H9 (cell line): ENCODE measurements at regions not wholly inside any gene's neighbourhood (a gene's known extent, or its start where the extent isn't known, plus 50 kb on each side); places are given as distances from the start of the nearest gene placed in this dataset.

Experiments
- DNase-seq: peaks from one replicate; pipeline ENCODE4 v3.0.0-alpha.2; 2017
- H2AFZ ChIP-seq: one replicate; pipeline ENCODE4 v1.6.1; 2013; ENCODE audit warnings: mild to moderate bottlenecking, low read length, control low read depth, moderate library complexity
- H2AK5ac ChIP-seq: 2 replicates; pipeline ENCODE4 v1.6.1; 2013; ENCODE audit warnings: low read length, control low read depth, mixed read lengths; ENCODE audit not compliant: insufficient read length
- H2BK120ac ChIP-seq: one replicate; pipeline ENCODE4 v1.6.1; 2013; ENCODE audit warnings: low read depth, mild to moderate bottlenecking, low read length, control low read depth, inconsistent platforms; ENCODE audit not compliant: poor library complexity, severe bottlenecking
- H2BK12ac ChIP-seq: 2 replicates; pipeline ENCODE4 v1.6.1; 2013; ENCODE audit warnings: low read length, control low read depth, mixed read lengths, low read depth; ENCODE audit not compliant: insufficient read length
- H2BK15ac ChIP-seq: 2 replicates; pipeline ENCODE4 v1.6.1; 2013; ENCODE audit warnings: low read depth, low read length, control low read depth
- H2BK20ac ChIP-seq: one replicate; pipeline ENCODE4 v1.6.1; 2013; ENCODE audit warnings: low read depth, mild to moderate bottlenecking, low read length, control low read depth, inconsistent platforms; ENCODE audit not compliant: poor library complexity, severe bottlenecking
- H2BK5ac ChIP-seq: 2 replicates; pipeline ENCODE4 v1.6.1; 2013; ENCODE audit warnings: low read length, control low read depth, mixed read lengths; ENCODE audit not compliant: insufficient read length
- H3K14ac ChIP-seq: 2 replicates; pipeline ENCODE4 v1.6.1; 2013; ENCODE audit warnings: low read length, control low read depth; ENCODE audit not compliant: insufficient read depth
- H3K18ac ChIP-seq: 2 replicates; pipeline ENCODE4 v1.6.1; 2013; ENCODE audit warnings: low read depth, mild to moderate bottlenecking, mixed read lengths, low read length, control low read depth; ENCODE audit not compliant: insufficient read length
- H3K23ac ChIP-seq: 2 replicates; pipeline ENCODE4 v1.6.1; 2013; ENCODE audit warnings: low read length, control low read depth, mixed read lengths, low read depth; ENCODE audit not compliant: insufficient read length
- H3K23me2 ChIP-seq: 2 replicates; pipeline ENCODE4 v1.6.1; 2013; ENCODE audit warnings: low read depth, mild to moderate bottlenecking, mixed read lengths, low read length, control low read depth; ENCODE audit not compliant: insufficient read length, poor library complexity, severe bottlenecking
- H3K27ac ChIP-seq: 2 replicates; pipeline ENCODE4 v1.5.1; 2013; ENCODE audit warnings: low read length, control low read depth, mixed read lengths, low read depth; ENCODE audit not compliant: insufficient read length
- H3K27me3 ChIP-seq: 2 replicates; pipeline ENCODE4 v1.6.1; 2013; ENCODE audit warnings: low read length, control low read depth, inconsistent platforms; ENCODE audit not compliant: insufficient read depth
- H3K4ac ChIP-seq: 2 replicates; pipeline ENCODE4 v1.6.1; 2013; ENCODE audit warnings: low read depth, mild to moderate bottlenecking, control low read depth, inconsistent platforms, low read length, moderate library complexity
- H3K4me1 ChIP-seq: 2 replicates; pipeline ENCODE4 v1.6.1; 2013; ENCODE audit warnings: low read length, control low read depth, inconsistent platforms; ENCODE audit not compliant: insufficient read depth
- H3K4me2 ChIP-seq: 2 replicates; pipeline ENCODE4 v1.6.1; 2013; ENCODE audit warnings: low read length, control low read depth, mixed read lengths; ENCODE audit not compliant: insufficient read length, insufficient read depth
- H3K56ac ChIP-seq: 2 replicates; pipeline ENCODE4 v1.6.1; 2013; ENCODE audit warnings: low read depth, mild to moderate bottlenecking, mixed read lengths, low read length, control low read depth; ENCODE audit not compliant: insufficient read length
- H3K79me1 ChIP-seq: 2 replicates; pipeline ENCODE4 v1.6.1; 2013; ENCODE audit warnings: low read depth, mild to moderate bottlenecking, moderate library complexity, low read length, control low read depth, inconsistent platforms; ENCODE audit not compliant: insufficient read depth, poor library complexity, severe bottlenecking
- H3K79me2 ChIP-seq: 2 replicates; pipeline ENCODE4 v1.6.1; 2013; ENCODE audit warnings: low read length, control low read depth, inconsistent platforms; ENCODE audit not compliant: insufficient read depth
- H3K9ac ChIP-seq: 2 replicates; pipeline ENCODE4 v1.6.1; 2013; ENCODE audit warnings: low read length, control low read depth, mixed read lengths; ENCODE audit not compliant: insufficient read length; ENCODE audit errors: extremely low read depth
- H3K9me3 ChIP-seq: one replicate; pipeline ENCODE4 v1.6.1; 2013; ENCODE audit warnings: low read depth, low read length, inconsistent platforms; ENCODE audit not compliant: control insufficient read depth
- H3T11ph ChIP-seq: one replicate; pipeline ENCODE4 v1.6.1; 2013; ENCODE audit warnings: mild to moderate bottlenecking, low read length, control low read depth, inconsistent platforms
- H4K20me1 ChIP-seq: one replicate; pipeline ENCODE4 v1.6.1; 2013; ENCODE audit not compliant: control insufficient read depth, insufficient read length, insufficient read depth
- H4K5ac ChIP-seq: 2 replicates; pipeline ENCODE4 v1.6.1; 2013; ENCODE audit warnings: low read depth, mild to moderate bottlenecking, mixed read lengths, low read length, control low read depth; ENCODE audit not compliant: insufficient read length
- H4K8ac ChIP-seq: replicated peaks from 2 replicates; pipeline ENCODE4 v1.6.1; 2013; ENCODE audit warnings: low read length, control low read depth, mixed read lengths, low read depth; ENCODE audit not compliant: insufficient read length
- H4K91ac ChIP-seq: 2 replicates; pipeline ENCODE4 v1.6.1; 2013; ENCODE audit warnings: low read depth, mild to moderate bottlenecking, moderate library complexity, mixed read lengths, low read length, control low read depth; ENCODE audit not compliant: insufficient read length
- H3K27ac Mint-ChIP-seq, 3 experiments: 2 replicates in 2 of 3; 3 replicates in 1 of 3; pipeline ENCODE4 v1.8.0; 2020 to 2021; ENCODE audit warnings: mixed read lengths in 3 of 3, mild to moderate bottlenecking in 1 of 3, moderate library complexity in 1 of 3
- H3K27me3 Mint-ChIP-seq: 2 replicates; pipeline ENCODE4 v1.8.0; 2021; ENCODE audit warnings: low read depth, mild to moderate bottlenecking, moderate library complexity, mixed read lengths
- H3K36me3 Mint-ChIP-seq, 3 experiments: 2 replicates in 2 of 3; 3 replicates in 1 of 3; pipeline ENCODE4 v1.8.0; 2020 to 2021; ENCODE audit warnings: low read depth in 3 of 3, mixed read lengths in 3 of 3; ENCODE audit not compliant: insufficient read depth in 1 of 3
- H3K4me1 Mint-ChIP-seq, 2 experiments: 2 replicates each; pipeline ENCODE4 v1.8.0; 2020; ENCODE audit warnings: mixed read lengths in 2 of 2
- H3K4me3 Mint-ChIP-seq, 2 experiments: 2 replicates in 1 of 2; 3 replicates in 1 of 2; pipeline ENCODE4 v1.8.0; 2020 to 2021; ENCODE audit warnings: mild to moderate bottlenecking in 2 of 2, mixed read lengths in 2 of 2, moderate library complexity in 1 of 2
- H3K9me3 Mint-ChIP-seq, 2 experiments: 2 replicates in 1 of 2; 3 replicates in 1 of 2; pipeline ENCODE4 v1.8.0; 2020; ENCODE audit warnings: mild to moderate bottlenecking in 2 of 2, mixed read lengths in 2 of 2, moderate library complexity in 1 of 2
- TF ChIP-seq, protein P1 (sequence below): fragments of 200-600 bp; sonication (generic); conservative IDR thresholded peaks from 3 replicates; pipeline ENCODE4 v1.8.0; 2021; ENCODE audit warnings: antibody characterized with exemption, mild to moderate bottlenecking

DNA sequence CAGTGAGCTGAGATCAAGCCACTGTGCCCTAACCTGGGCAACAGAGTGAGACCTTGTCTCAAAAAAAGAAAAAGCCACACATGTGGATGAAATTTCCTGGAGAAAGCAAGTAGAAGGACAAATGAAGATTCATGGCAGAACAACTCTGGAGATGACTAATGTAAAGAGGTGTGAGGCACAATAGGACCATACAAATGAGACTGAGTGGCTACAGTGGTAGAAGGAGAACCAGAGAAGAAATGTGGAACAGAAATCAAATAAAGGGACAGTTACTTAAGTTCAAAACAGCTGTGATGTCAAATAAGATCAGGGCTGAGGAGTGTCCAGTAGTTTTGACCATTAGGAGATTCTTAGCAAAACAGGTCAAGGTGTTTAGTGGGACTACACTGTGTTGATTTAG, 130.9 kb upstream of the CDK6 start:
- H3K27ac ChIP-seq, result no peak overlapping the region
- H3K4me2 ChIP-seq, result no peak overlapping the region
- H4K20me1 ChIP-seq, result no peaks in the 10 kb centered on the region
- H2BK20ac ChIP-seq, result no peak overlapping the region
- H2BK120ac ChIP-seq, result no peak overlapping the region
- H3K4me1 ChIP-seq, result no peaks in the 10 kb centered on the region
- no peak overlapping the region for H4K5ac ChIP-seq
- H3K79me2 ChIP-seq, result no peaks in the 10 kb centered on the region
- TF ChIP-seq, protein P1, sequence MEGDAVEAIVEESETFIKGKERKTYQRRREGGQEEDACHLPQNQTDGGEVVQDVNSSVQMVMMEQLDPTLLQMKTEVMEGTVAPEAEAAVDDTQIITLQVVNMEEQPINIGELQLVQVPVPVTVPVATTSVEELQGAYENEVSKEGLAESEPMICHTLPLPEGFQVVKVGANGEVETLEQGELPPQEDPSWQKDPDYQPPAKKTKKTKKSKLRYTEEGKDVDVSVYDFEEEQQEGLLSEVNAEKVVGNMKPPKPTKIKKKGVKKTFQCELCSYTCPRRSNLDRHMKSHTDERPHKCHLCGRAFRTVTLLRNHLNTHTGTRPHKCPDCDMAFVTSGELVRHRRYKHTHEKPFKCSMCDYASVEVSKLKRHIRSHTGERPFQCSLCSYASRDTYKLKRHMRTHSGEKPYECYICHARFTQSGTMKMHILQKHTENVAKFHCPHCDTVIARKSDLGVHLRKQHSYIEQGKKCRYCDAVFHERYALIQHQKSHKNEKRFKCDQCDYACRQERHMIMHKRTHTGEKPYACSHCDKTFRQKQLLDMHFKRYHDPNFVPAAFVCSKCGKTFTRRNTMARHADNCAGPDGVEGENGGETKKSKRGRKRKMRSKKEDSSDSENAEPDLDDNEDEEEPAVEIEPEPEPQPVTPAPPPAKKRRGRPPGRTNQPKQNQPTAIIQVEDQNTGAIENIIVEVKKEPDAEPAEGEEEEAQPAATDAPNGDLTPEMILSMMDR, result no peak
- H4K91ac ChIP-seq, result no peak overlapping the region
- Mint-ChIP-seq H3K4me1 (peaks cover 4 to 6% of the 10 kb centered on the region in 2 experiments; a peak in 3 of 4 replicates), H3K27ac (no peak overlapping the region), H3K36me3 (no peaks in the 10 kb centered on the region), H3K9me3 (peaks cover 0 to 4% of the 10 kb centered on the region in 2 experiments; a peak in 1 of 5 replicates), H3K4me3 (no peak overlapping the region), H3K27me3 (peaks cover under 1% of the 10 kb centered on the region)
- DNase-seq, result no peak
- H4K8ac ChIP-seq, result no peak overlapping the region
- no peak overlapping the region for H2AK5ac ChIP-seq
- no peak overlapping the region for H2BK12ac ChIP-seq
- no peaks in the 10 kb centered on the region for H3K79me1 ChIP-seq
- no peak overlapping the region for H3K23ac ChIP-seq
- no peak overlapping the region for H3K56ac ChIP-seq
- H2BK15ac ChIP-seq, result no peak overlapping the region
- H3T11ph ChIP-seq, result no peak overlapping the region
- no peaks in the 10 kb centered on the region for H3K9me3 ChIP-seq
- H3K14ac ChIP-seq, result no peak overlapping the region
- H3K9ac ChIP-seq, result no peak overlapping the region
- no peak overlapping the region for H2BK5ac ChIP-seq
- H3K27me3 ChIP-seq, result no peaks in the 10 kb centered on the region
- H3K23me2 ChIP-seq, result no peaks in the 10 kb centered on the region
- no peak overlapping the region for H2AFZ ChIP-seq
- H3K4ac ChIP-seq, result no peak overlapping the region
- no peak overlapping the region for H3K18ac ChIP-seq
